GM12891 (cell line): ENCODE measurements at regions not wholly inside any gene's neighbourhood (a gene's known extent, or its start where the extent isn't known, plus 50 kb on each side); places are given as distances from the start of the nearest gene placed in this dataset.

Experiments used
- DNase-seq: peaks from one replicate; pipeline ENCODE4 v3.0.0; 2011; ENCODE audit warnings: low spot score; ENCODE audit not compliant: insufficient read length
- FAIRE-seq: peaks from 2 replicates; lab custom pipeline; 2011; peaks lifted over from hg19 to GRCh38; lab: Jason Lieb, UNC
- PAX5 ChIP-seq: IDR thresholded peaks from 2 replicates; pipeline ENCODE4 v1.6.1; 2011; ENCODE audit warnings: low read length, moderate library complexity, mild to moderate bottlenecking; ENCODE audit not compliant: insufficient read depth, severe bottlenecking
- POLR2A ChIP-seq: IDR thresholded peaks from 2 replicates; pipeline ENCODE4 v1.6.1; 2011; ENCODE audit warnings: low read depth, low read length, control low read depth
- POLR2AphosphoS5 ChIP-seq: IDR thresholded peaks from 2 replicates; pipeline ENCODE4 v1.6.1; 2011; ENCODE audit warnings: low read depth, low read length, control low read depth
- POU2F2 ChIP-seq: IDR thresholded peaks from 2 replicates; pipeline ENCODE4 v1.6.1; 2011; ENCODE audit warnings: low read depth, mild to moderate bottlenecking, control low read depth, low read length, moderate library complexity
- SPI1 ChIP-seq: IDR thresholded peaks from 2 replicates; pipeline ENCODE4 v1.6.1; 2011; ENCODE audit warnings: low read depth, low read length, control low read depth
- TAF1 ChIP-seq: IDR thresholded peaks from 2 replicates; pipeline ENCODE4 v1.6.1; 2011; ENCODE audit warnings: low read depth, low read length, control low read depth

DNA sequence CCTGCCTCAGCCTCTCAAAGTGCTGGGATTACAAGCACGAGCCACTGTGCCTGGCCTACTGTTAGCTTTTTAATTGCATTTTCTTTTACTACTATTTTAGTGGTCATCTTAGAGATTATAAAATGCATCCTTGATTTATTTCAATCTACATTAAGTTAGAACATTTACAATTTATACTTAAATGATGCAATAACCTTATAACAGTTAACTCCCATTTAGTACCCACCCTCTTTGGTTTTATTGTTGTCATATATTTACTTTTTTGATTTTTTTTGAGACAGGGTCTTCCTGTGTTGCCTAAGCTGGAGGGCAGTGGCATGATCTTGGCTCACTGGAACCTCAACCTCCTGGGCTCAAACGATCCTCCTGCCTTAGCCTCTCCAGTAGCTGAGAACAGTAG lies 77.3 kb downstream of the PPCDC start:
- FAIRE-seq (no peak), DNase-seq (no peak)
- TF ChIP-seq POU2F2 (no peak), SPI1 (no peak), POLR2AphosphoS5 (no peak), PAX5 (no peak), POLR2A (no peak), TAF1 (no peak)

- TF ChIP-seq TAF1 (no peak), POLR2AphosphoS5 (no peak), PAX5 (no peak), POU2F2 (peak; percentile 35; the same call in 1 of the 2 replicates), POLR2A (no peak), SPI1 (peak; percentile 76)
- FAIRE-seq (peak; percentile 85), DNase-seq (no peak)
These were observed 81.6 kb downstream of the PPCDC start for GRCh38 chr15:75104804-75105557.

- DNase-seq (no peak), FAIRE-seq (no peak)
- TF ChIP-seq POLR2A (no peak), POLR2AphosphoS5 (no peak), SPI1 (no peak), POU2F2 (no peak), PAX5 (no peak), TAF1 (no peak)
These were observed 84.1 kb downstream of the PPCDC start for GRCh38 chr15:75107516-75107907.

GRCh38 chr15:75107908-75108838 lies 84.8 kb downstream of the PPCDC start:
- FAIRE-seq (peak; percentile 90), DNase-seq (no peak)
- TF ChIP-seq PAX5 (no peak), POU2F2 (peak; percentile 18; the same call in 1 of the 2 replicates)

- DNase-seq: no peak
- TF ChIP-seq POU2F2 (no peak), TAF1 (no peak), POLR2A (no peak), PAX5 (no peak), POLR2AphosphoS5 (no peak), SPI1 (no peak)
- FAIRE-seq: no peak
These were observed 85.8 kb downstream of the PPCDC start for GRCh38 chr15:75109021-75109735.

GRCh38 chr15:75109736-75110130 lies 86.3 kb downstream of the PPCDC start:
- FAIRE-seq (no peak), DNase-seq (no peak)
- TF ChIP-seq POLR2A: no peak
- no peak for TF ChIP-seq POLR2AphosphoS5
- no peak for TF ChIP-seq SPI1
- TF ChIP-seq PAX5: no peak
- TF ChIP-seq TAF1: no peak
- no peak for TF ChIP-seq POU2F2

- TF ChIP-seq PAX5: no peak
- TF ChIP-seq SPI1: no peak
- TF ChIP-seq POU2F2: no peak
- no peak for TF ChIP-seq POLR2AphosphoS5
- no peak for TF ChIP-seq POLR2A
- TF ChIP-seq TAF1: no peak
- FAIRE-seq (no peak), DNase-seq (no peak)
These were observed 89.0 kb downstream of the PPCDC start for GRCh38 chr15:75112278-75112847.

- FAIRE-seq (no peak), DNase-seq (no peak)
- TF ChIP-seq POLR2AphosphoS5: no peak
- no peak for TF ChIP-seq PAX5
- no peak for TF ChIP-seq POLR2A
- TF ChIP-seq SPI1: peak; percentile 99
- TF ChIP-seq TAF1: no peak
These were observed 88.7 kb upstream of the C15orf39 start for GRCh38 chr15:75112848-75113492.

DNA sequence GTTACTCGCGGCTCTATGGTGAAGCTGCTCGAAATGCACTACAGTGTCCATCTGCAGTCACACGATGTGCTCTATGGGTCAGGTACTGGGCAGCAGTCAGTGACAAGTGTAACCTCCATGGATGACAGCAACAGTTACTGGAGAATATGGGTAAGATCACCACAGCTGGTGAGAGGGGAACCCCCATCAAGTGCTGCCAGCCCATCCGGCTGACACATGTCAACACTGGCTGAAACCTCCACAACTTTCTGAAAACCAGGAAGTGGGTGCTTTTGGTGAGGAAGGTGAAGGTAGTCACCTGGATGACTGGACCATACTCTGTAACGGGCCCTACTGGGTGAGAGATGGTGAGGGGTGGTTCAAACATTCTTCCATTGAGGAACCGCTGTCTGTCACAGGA lies 87.4 kb upstream of the C15orf39 start:
- TF ChIP-seq POLR2A (no peak), TAF1 (no peak), POU2F2 (no peak), PAX5 (no peak), SPI1 (peak; percentile 63), POLR2AphosphoS5 (no peak)
- DNase-seq (no peak), FAIRE-seq (peak; percentile 45)
